SK-N-MC (cell line): ENCODE measurements at regions not wholly inside any gene's neighbourhood (a gene's known extent, or its start where the extent isn't known, plus 50 kb on each side); places are given as distances from the start of the nearest gene placed in this dataset.

Experiments used
- DNase-seq: peaks from one replicate; pipeline ENCODE4 v3.0.0-alpha.2; 2011; ENCODE audit warnings: low read depth, low spot score
- H3K27ac ChIP-seq: fragments of 200-600 bp; sonication (generic); 2 replicates; pipeline ENCODE4 v1.5.1; 2016; ENCODE audit warnings: mixed run types
- H3K36me3 ChIP-seq: fragments of 200-600 bp; sonication (generic); 2 replicates; pipeline ENCODE4 v1.6.1; 2017; ENCODE audit warnings: antibody characterized with exemption, low read length, mixed read lengths; ENCODE audit not compliant: insufficient read depth
- H3K4me3 ChIP-seq: fragments of 200-600 bp; sonication (generic); 2 replicates; pipeline ENCODE4 v1.5.1; 2016
- H3K9ac ChIP-seq: fragments of 200-600 bp; sonication (generic); 2 replicates; pipeline ENCODE4 v1.8.0; 2017; ENCODE audit warnings: mixed run types, mixed read lengths; ENCODE audit not compliant: insufficient read length
- H3K9me3 ChIP-seq: fragments of 200-600 bp; sonication (generic); 2 replicates; pipeline ENCODE4 v1.6.1; 2017; ENCODE audit warnings: low read depth, mild to moderate bottlenecking, antibody characterized with exemption, low read length, moderate library complexity, mixed read lengths
- EZH2 ChIP-seq: fragments of 200-600 bp; sonication (generic); IDR thresholded peaks from one replicate; pipeline ENCODE4 v1.6.1; 2017; ENCODE audit warnings: antibody characterized with exemption
- FOXP2 ChIP-seq: optimal IDR thresholded peaks from 2 replicates; pipeline ENCODE3; 2011; ENCODE audit warnings: mild to moderate bottlenecking, moderate library complexity; ENCODE audit not compliant: insufficient read depth; ENCODE audit errors: extremely low read length, control extremely low read depth
- POLR2AphosphoS5 ChIP-seq: IDR thresholded peaks from 2 replicates; pipeline ENCODE4 v1.6.1; 2012; ENCODE audit warnings: mild to moderate bottlenecking, low read depth, low read length, borderline replicate concordance

- TF ChIP-seq FOXP2 (no peak), POLR2AphosphoS5 (no peak), EZH2 (no peak)
- Histone ChIP-seq H3K9me3 (no peaks in the 10 kb centered on the region), H3K4me3 (no peak overlapping the region), H3K36me3 (no peaks in the 10 kb centered on the region), H3K27ac (no peak overlapping the region), H3K9ac (no peak overlapping the region)
- DNase-seq = no peak
These were observed 567.5 kb upstream of the IMPG1 start for GRCh38 chr6:76639941-76640340.

- DNase-seq = no peak
- TF ChIP-seq FOXP2 = no peak
- TF ChIP-seq POLR2AphosphoS5 = no peak
- TF ChIP-seq EZH2 = no peak
- Histone ChIP-seq H3K36me3 (no peaks in the 10 kb centered on the region), H3K27ac (no peak overlapping the region), H3K9me3 (no peaks in the 10 kb centered on the region), H3K9ac (no peak overlapping the region), H3K4me3 (no peak overlapping the region)
These were observed 562.2 kb upstream of the IMPG1 start for GRCh38 chr6:76634695-76635094.

- Histone ChIP-seq H3K9ac (no peak overlapping the region), H3K27ac (no peak overlapping the region), H3K9me3 (no peaks in the 10 kb centered on the region), H3K36me3 (no peaks in the 10 kb centered on the region), H3K4me3 (no peak overlapping the region)
- no peak for DNase-seq
- TF ChIP-seq POLR2AphosphoS5 = no peak
- TF ChIP-seq FOXP2 = no peak
- no peak for TF ChIP-seq EZH2
These were observed 560.8 kb upstream of the IMPG1 start for GRCh38 chr6:76633259-76633658.

- Histone ChIP-seq H3K36me3 (no peaks in the 10 kb centered on the region), H3K9ac (no peak overlapping the region), H3K27ac (no peak overlapping the region), H3K9me3 (no peaks in the 10 kb centered on the region), H3K4me3 (no peak overlapping the region)
- TF ChIP-seq FOXP2 = no peak
- TF ChIP-seq EZH2 = no peak
- TF ChIP-seq POLR2AphosphoS5 = no peak
- DNase-seq = no peak
These were observed 559.2 kb upstream of the IMPG1 start for GRCh38 chr6:76631622-76632021.

- no peak for DNase-seq
- H3K9ac ChIP-seq = no peak overlapping the region
- H3K4me3 ChIP-seq = no peak overlapping the region
- no peaks in the 10 kb centered on the region for H3K9me3 ChIP-seq
- H3K27ac ChIP-seq = no peak overlapping the region
- TF ChIP-seq FOXP2 = no peak
- TF ChIP-seq POLR2AphosphoS5 = no peak
- TF ChIP-seq EZH2 = no peak
- H3K36me3 ChIP-seq = no peaks in the 10 kb centered on the region
These were observed 542.9 kb upstream of the IMPG1 start for GRCh38 chr6:76615395-76615794.

- no peak for DNase-seq
- H3K9ac ChIP-seq = no peak overlapping the region
- no peak overlapping the region for H3K4me3 ChIP-seq
- no peaks in the 10 kb centered on the region for H3K9me3 ChIP-seq
- no peaks in the 10 kb centered on the region for H3K36me3 ChIP-seq
- TF ChIP-seq POLR2AphosphoS5 (no peak), EZH2 (no peak), FOXP2 (no peak)
- no peak overlapping the region for H3K27ac ChIP-seq
These were observed 540.5 kb upstream of the IMPG1 start for GRCh38 chr6:76612954-76613353.

GRCh38 chr6:76609160-76609559 is 536.7 kb upstream of the IMPG1 start:
- H3K9me3 ChIP-seq = no peaks in the 10 kb centered on the region

GRCh38 chr6:76594109-76594508 is 521.6 kb upstream of the IMPG1 start:
- H3K9me3 ChIP-seq = no peaks in the 10 kb centered on the region
- no peak overlapping the region for H3K4me3 ChIP-seq
- no peak overlapping the region for H3K27ac ChIP-seq
- TF ChIP-seq POLR2AphosphoS5 (no peak), FOXP2 (no peak), EZH2 (no peak)
- no peak overlapping the region for H3K9ac ChIP-seq
- no peak for DNase-seq
- no peaks in the 10 kb centered on the region for H3K36me3 ChIP-seq

More at GRCh38 chr6:76609160-76609559, 536.7 kb upstream of the IMPG1 start:
- Histone ChIP-seq H3K9ac (no peak overlapping the region), H3K27ac (no peak overlapping the region), H3K36me3 (no peaks in the 10 kb centered on the region), H3K4me3 (no peak overlapping the region)
- no peak for DNase-seq
- TF ChIP-seq POLR2AphosphoS5 = no peak
- no peak for TF ChIP-seq FOXP2
- no peak for TF ChIP-seq EZH2

GRCh38 chr6:76593668-76594067 is 521.2 kb upstream of the IMPG1 start:
- no peak overlapping the region for H3K4me3 ChIP-seq
- H3K36me3 ChIP-seq = no peaks in the 10 kb centered on the region
- TF ChIP-seq EZH2 = no peak
- no peak for TF ChIP-seq POLR2AphosphoS5
- TF ChIP-seq FOXP2 = no peak
- no peak overlapping the region for H3K27ac ChIP-seq
- H3K9ac ChIP-seq = no peak overlapping the region
- H3K9me3 ChIP-seq = no peaks in the 10 kb centered on the region
- DNase-seq = no peak

- H3K27ac ChIP-seq = no peak overlapping the region
- H3K36me3 ChIP-seq = no peaks in the 10 kb centered on the region
- no peak for DNase-seq
- H3K9ac ChIP-seq = no peak overlapping the region
- no peaks in the 10 kb centered on the region for H3K9me3 ChIP-seq
- no peak overlapping the region for H3K4me3 ChIP-seq
- no peak for TF ChIP-seq EZH2
- TF ChIP-seq POLR2AphosphoS5 = no peak
- no peak for TF ChIP-seq FOXP2
These were observed 520.1 kb upstream of the IMPG1 start for GRCh38 chr6:76592566-76592965.
